ENCODE measurements at regions not wholly inside any gene's neighbourhood (a gene's known extent, or its start where the extent isn't known, plus 50 kb on each side); places are given as distances from the start of the nearest gene placed in this dataset.

DNA sequence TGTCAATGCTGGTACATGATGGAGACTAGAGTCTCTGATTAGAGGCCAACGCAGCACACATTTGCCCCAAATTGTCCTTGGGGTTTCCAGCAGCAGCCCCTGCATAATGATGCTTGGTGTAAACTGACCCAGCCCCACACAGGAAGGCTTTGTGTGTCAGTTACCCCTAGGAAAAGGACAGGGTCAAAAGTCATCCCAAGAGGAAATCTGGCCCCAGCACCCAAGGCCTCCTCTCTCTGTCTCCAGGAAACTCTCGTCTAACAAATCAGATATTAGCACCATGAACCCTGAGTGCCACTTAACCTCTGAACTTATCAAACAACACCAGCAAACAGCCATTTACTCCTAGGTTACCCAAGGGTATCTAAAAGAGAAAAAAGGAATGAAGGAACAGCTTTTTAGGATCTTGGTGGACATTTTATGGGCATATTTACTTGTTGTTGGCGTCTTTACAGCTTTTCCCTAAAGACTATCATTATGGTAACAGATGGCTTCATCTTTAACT, 84.5 kb downstream of the PSMG1 start:
- BruUV-seq (replicated peaks) = no TSS peak

DNA sequence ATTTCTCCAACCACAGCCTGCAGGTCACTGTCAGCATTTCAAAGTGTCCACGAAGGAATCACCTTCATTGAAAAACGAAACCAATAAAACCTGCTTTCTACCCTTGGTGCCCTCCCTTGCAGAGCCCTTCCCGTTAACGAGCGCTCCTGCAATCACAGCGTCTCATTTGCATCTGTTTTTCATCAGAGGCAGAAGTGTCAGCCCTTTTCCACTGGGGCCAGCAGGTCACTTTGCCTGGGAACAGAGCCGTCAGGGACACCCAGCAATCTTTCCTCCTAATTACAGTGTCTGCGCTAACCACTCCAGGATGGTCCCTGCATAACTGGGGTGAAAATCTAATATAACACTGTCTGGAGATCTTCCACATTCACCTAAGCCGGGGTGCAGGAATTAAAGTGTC, 85.3 kb downstream of the PSMG1 start:
- BruUV-seq (replicated peaks) = no TSS peak
- POLR2A ChIA-PET = no interaction called here
- FAIRE-seq (no peak), ATAC-seq (no peak), DNase-seq (ENCODE audit: low read depth, low spot score) (no peak)
- in situ Hi-C loops (cut with MboI) (loop anchor here (10.0 kb wide), 1 partner anchor 63 kb away; no protein-coding TSS in a partner anchor), intact Hi-C loops (cut with micrococcal nuclease; ENCODE audit: unreplicated experiment) (no loop called here)
- RAD21 ChIA-PET (ENCODE audit: unreplicated experiment) = no interaction called here
- Histone ChIP-seq H4K20me1 (ENCODE audit: control insufficient read depth, insufficient read depth) (no peaks in the 10 kb centered on the region; the same call in 1 of the 2 replicates), H3K27ac (ENCODE audit: control insufficient read depth, insufficient read depth) (no peak overlapping the region), H3K4me3 (no peak overlapping the region), H3K27me3 (replicated peaks in 1 of 2; ENCODE audit: control insufficient read depth in 2 of 2, insufficient read depth in 2 of 2, low read length in 1 of 2) (no peaks in the 10 kb centered on the region), H3K9me3 (replicated peaks; ENCODE audit: control insufficient read depth, insufficient read depth, low read length) (no peaks in the 10 kb centered on the region), H3K9ac (ENCODE audit: control insufficient read depth, insufficient read depth, low read length) (no peak overlapping the region), H3K36me3 (ENCODE audit: control insufficient read depth in 2 of 2, insufficient read depth in 2 of 2, low read length in 1 of 2) (no peaks in the 10 kb centered on the region), H3K4me1 (ENCODE audit: control insufficient read depth, insufficient read depth, low read length) (no peaks in the 10 kb centered on the region), H3K4me2 (ENCODE audit: control insufficient read depth, insufficient read depth) (no peak overlapping the region), H2AFZ (ENCODE audit: control insufficient read depth, low read depth, low read length) (no peak overlapping the region), H3K79me2 (ENCODE audit: control insufficient read depth, insufficient read depth, low read length) (no peaks in the 10 kb centered on the region)
- WGBS (ENCODE audit: insufficient coverage, insufficient replicate concordance, low lambda C conversion rate, missing lambda C conversion rate) = 27% methylated on average over 9 of the region's 9 CpGs
- SMC1A ChIA-PET (ENCODE audit: uncharacterized antibody, unreplicated experiment) = no interaction called here
- CTCF ChIA-PET = no interaction called here
- no peak for TF ChIP-seq JUNB (IDR thresholded peaks at IDR 0.05)
- no peak for TF ChIP-seq GABPA (IDR thresholded peaks at IDR 0.05; ENCODE audit: low read depth)
- no peak for TF ChIP-seq KAT2A (conservative IDR thresholded peaks at IDR 0.05; ENCODE audit: control insufficient read depth, low read depth, low read length)
- TF ChIP-seq, protein P1, sequence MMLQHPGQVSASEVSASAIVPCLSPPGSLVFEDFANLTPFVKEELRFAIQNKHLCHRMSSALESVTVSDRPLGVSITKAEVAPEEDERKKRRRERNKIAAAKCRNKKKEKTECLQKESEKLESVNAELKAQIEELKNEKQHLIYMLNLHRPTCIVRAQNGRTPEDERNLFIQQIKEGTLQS (IDR thresholded peaks at IDR 0.05; ENCODE audit: borderline replicate concordance, extremely low read depth, low read depth, low read length) = no peak
- no peak for TF ChIP-seq ZSCAN29 (IDR thresholded peaks at IDR 0.05)
- TF ChIP-seq, protein P2, sequence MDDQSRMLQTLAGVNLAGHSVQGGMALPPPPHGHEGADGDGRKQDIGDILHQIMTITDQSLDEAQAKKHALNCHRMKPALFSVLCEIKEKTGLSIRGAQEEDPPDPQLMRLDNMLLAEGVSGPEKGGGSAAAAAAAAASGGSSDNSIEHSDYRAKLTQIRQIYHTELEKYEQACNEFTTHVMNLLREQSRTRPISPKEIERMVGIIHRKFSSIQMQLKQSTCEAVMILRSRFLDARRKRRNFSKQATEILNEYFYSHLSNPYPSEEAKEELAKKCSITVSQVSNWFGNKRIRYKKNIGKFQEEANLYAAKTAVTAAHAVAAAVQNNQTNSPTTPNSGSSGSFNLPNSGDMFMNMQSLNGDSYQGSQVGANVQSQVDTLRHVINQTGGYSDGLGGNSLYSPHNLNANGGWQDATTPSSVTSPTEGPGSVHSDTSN (IDR thresholded peaks at IDR 0.05; ENCODE audit: insufficient replicate concordance, low read depth, low read length) = no peak
- TF ChIP-seq, protein P3, sequence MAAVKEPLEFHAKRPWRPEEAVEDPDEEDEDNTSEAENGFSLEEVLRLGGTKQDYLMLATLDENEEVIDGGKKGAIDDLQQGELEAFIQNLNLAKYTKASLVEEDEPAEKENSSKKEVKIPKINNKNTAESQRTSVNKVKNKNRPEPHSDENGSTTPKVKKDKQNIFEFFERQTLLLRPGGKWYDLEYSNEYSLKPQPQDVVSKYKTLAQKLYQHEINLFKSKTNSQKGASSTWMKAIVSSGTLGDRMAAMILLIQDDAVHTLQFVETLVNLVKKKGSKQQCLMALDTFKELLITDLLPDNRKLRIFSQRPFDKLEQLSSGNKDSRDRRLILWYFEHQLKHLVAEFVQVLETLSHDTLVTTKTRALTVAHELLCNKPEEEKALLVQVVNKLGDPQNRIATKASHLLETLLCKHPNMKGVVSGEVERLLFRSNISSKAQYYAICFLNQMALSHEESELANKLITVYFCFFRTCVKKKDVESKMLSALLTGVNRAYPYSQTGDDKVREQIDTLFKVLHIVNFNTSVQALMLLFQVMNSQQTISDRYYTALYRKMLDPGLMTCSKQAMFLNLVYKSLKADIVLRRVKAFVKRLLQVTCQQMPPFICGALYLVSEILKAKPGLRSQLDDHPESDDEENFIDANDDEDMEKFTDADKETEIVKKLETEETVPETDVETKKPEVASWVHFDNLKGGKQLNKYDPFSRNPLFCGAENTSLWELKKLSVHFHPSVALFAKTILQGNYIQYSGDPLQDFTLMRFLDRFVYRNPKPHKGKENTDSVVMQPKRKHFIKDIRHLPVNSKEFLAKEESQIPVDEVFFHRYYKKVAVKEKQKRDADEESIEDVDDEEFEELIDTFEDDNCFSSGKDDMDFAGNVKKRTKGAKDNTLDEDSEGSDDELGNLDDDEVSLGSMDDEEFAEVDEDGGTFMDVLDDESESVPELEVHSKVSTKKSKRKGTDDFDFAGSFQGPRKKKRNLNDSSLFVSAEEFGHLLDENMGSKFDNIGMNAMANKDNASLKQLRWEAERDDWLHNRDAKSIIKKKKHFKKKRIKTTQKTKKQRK (IDR thresholded peaks at IDR 0.05; ENCODE audit: low read depth, low read length) = no peak
- TF ChIP-seq ZNF24 (IDR thresholded peaks at IDR 0.05) = no peak

More for the DNA sequence above, 84.5 kb downstream of the PSMG1 start:
- TF ChIP-seq, protein P4, sequence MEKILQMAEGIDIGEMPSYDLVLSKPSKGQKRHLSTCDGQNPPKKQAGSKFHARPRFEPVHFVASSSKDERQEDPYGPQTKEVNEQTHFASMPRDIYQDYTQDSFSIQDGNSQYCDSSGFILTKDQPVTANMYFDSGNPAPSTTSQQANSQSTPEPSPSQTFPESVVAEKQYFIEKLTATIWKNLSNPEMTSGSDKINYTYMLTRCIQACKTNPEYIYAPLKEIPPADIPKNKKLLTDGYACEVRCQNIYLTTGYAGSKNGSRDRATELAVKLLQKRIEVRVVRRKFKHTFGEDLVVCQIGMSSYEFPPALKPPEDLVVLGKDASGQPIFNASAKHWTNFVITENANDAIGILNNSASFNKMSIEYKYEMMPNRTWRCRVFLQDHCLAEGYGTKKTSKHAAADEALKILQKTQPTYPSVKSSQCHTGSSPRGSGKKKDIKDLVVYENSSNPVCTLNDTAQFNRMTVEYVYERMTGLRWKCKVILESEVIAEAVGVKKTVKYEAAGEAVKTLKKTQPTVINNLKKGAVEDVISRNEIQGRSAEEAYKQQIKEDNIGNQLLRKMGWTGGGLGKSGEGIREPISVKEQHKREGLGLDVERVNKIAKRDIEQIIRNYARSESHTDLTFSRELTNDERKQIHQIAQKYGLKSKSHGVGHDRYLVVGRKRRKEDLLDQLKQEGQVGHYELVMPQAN (conservative IDR thresholded peaks at IDR 0.05) = no peak
- TF ChIP-seq HCFC1 (IDR thresholded peaks at IDR 0.05; ENCODE audit: low read length) (no peak), NFYB (IDR thresholded peaks at IDR 0.05; ENCODE audit: insufficient read depth, low read depth, low read length) (no peak)
- intact Hi-C loops (cut with micrococcal nuclease; ENCODE audit: unreplicated experiment) = no loop called here
- ChIA-PET CTCF (no interaction called here), POLR2A (no interaction called here), RAD21 (ENCODE audit: unreplicated experiment) (no interaction called here), SMC1A (ENCODE audit: uncharacterized antibody, unreplicated experiment) (no interaction called here)
- no peaks in the 10 kb centered on the region for H3K79me2 ChIP-seq (ENCODE audit: control insufficient read depth, insufficient read depth, low read length)
- no peaks in the 10 kb centered on the region for H3K27me3 ChIP-seq (replicated peaks in 1 of 2; ENCODE audit: control insufficient read depth in 2 of 2, insufficient read depth in 2 of 2, low read length in 1 of 2)
- H3K9me3 ChIP-seq (replicated peaks; ENCODE audit: control insufficient read depth, insufficient read depth, low read length) = no peaks in the 10 kb centered on the region
- in situ Hi-C loops (cut with MboI) = loop anchor here (10.0 kb wide), 1 partner anchor 64 kb away; no protein-coding TSS in a partner anchor
- H3K4me3 ChIP-seq = no peak overlapping the region
- no peaks in the 10 kb centered on the region for H3K4me1 ChIP-seq (ENCODE audit: control insufficient read depth, insufficient read depth, low read length)
- no peak overlapping the region for H3K4me2 ChIP-seq (ENCODE audit: control insufficient read depth, insufficient read depth)
- WGBS (ENCODE audit: insufficient coverage, insufficient replicate concordance, low lambda C conversion rate, missing lambda C conversion rate) = 54% methylated on average over 3 of the region's 3 CpGs
- no peaks in the 10 kb centered on the region for H3K36me3 ChIP-seq (ENCODE audit: control insufficient read depth in 2 of 2, insufficient read depth in 2 of 2, low read length in 1 of 2)
- no peaks in the 10 kb centered on the region; the same call in 1 of the 2 replicates for H4K20me1 ChIP-seq (ENCODE audit: control insufficient read depth, insufficient read depth)
- FAIRE-seq (no peak), DNase-seq (ENCODE audit: low read depth, low spot score) (no peak), ATAC-seq (no peak)
- no peak overlapping the region for H2AFZ ChIP-seq (ENCODE audit: control insufficient read depth, low read depth, low read length)
- no peak overlapping the region for H3K9ac ChIP-seq (ENCODE audit: control insufficient read depth, insufficient read depth, low read length)
- no peak overlapping the region for H3K27ac ChIP-seq (ENCODE audit: control insufficient read depth, insufficient read depth)

All from GM12878 (cell line).